NCI-H526 treated with DMSO at 0.1 percent for 48 hours (cell line): ENCODE measurements at regions not wholly inside any gene's neighbourhood (a gene's known extent, or its start where the extent isn't known, plus 50 kb on each side); places are given as distances from the start of the nearest gene placed in this dataset.

Source experiments
- DNase-seq: peaks from one replicate; lab custom pipeline; 2025; lab: John Stamatoyannopoulos, UW

DNA sequence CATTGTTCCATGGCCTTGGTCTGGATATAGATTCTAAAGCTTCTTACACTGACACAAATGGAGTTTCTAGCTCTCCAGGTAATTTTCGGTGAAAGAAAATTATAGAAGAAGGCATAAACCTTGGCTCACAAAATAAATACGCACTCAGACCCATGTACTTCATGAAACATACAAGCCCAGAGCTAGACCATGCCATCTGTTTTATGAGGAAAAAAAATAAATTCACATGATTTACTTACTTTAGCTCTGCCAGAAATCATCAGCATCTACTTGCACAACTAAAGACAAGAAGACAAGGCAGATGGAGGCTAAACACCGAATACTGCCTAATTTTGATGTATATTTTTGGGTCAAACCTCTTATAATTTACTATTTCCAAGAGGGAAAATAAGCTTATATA, 197.4 kb upstream of the KLF14 start:
- DNase-seq: no peak

DNA sequence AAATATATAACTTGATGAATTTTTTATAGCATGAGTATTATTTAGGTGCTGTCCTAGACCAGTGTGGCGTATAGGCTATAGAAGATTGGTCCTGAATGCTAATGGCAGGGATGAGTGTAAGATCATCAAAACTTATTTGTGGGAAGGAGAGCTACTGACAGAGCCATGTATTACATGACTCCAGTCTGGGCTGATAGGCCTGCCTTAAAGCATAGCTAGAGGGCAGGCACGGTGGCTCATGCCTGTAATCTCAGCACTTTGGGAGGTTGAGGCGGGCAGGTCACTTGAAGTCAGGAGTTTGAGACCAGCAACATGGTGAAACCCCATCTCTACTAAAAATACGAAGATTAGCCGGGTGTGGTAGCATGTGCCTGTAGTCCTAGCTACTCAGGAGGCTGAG, 198.1 kb upstream of the KLF14 start:
- DNase-seq: no peak

DNA sequence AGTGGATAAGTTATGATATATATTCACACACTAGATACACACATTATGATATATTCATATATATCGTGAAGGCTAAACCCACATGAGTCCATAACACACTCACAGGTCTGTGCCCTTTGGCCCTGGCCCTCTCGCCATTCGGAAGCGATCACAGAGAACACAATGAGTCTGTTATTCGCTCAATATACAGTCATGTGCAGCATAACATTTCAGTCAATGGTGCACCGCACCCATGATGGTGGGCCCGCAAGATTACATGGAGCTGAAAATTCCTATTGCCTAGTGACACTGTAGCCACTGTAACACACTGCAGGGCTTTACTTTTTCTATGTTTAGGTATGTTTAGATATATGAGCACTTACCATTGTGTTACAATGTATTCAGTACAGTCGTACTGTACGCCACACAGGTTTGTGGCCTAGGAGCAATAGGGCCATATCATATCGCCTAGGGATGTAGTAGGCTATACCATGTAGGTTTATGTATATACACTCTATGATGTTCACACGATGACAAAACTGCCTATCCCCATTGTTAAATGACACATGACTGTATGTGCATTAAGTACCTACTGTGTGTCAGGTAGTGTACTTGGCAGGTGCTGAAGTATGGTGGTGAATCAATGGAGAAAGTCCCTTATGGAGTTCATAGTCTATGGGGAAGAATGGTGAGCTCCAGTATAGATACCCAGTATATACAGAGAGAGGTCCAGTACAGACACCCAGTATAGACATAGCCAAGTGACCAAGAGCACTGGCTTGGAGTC, 198.8 kb upstream of the KLF14 start:
- DNase-seq: no peak

DNA sequence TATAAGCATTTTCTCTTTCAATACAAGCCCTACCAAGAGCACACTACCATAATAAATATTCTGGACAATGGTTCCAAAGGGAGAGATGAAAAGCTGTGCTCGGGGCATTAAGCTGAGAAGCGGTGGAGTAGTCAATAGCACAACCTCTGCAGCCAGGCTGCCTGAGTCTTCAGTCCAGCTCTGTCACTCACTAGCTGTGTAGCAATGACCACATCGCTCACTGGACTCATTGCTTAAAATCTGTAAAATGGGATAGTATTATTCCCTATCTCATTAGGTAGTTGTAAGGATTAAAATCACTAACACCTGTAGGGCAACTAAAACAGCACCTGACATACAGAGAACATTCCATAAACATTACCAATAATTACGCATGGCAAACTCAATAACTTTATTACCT, 199.9 kb upstream of the KLF14 start:
- DNase-seq: no peak

DNA sequence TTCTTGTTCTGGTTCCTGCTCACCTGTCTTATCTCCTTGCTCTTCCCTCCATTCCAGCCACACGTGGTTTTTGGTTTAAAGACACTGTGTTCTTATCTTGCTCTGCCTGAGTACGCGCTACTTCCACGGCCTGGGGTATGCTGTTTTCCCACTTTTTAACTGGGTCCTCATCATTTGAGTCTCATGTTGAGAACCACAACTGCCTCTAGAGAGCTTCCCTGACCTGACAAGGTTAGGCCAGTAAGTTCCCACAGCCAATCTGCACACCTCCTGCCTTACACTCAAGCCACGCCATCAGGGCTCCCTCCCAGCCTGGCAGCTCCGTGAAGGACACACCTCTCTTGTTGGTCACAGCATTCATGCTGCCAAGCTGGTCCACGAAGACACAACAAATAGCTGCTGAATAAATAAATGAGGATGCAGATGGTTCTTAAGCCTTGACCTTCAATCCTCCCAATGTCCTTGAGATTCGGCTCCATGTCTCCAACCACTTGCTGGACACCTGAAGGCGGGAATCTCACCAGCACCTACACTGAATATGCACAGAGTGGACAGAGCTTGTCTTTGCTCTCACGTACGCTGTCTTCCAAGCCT, 201.7 kb upstream of the KLF14 start:
- DNase-seq: no peak

DNA sequence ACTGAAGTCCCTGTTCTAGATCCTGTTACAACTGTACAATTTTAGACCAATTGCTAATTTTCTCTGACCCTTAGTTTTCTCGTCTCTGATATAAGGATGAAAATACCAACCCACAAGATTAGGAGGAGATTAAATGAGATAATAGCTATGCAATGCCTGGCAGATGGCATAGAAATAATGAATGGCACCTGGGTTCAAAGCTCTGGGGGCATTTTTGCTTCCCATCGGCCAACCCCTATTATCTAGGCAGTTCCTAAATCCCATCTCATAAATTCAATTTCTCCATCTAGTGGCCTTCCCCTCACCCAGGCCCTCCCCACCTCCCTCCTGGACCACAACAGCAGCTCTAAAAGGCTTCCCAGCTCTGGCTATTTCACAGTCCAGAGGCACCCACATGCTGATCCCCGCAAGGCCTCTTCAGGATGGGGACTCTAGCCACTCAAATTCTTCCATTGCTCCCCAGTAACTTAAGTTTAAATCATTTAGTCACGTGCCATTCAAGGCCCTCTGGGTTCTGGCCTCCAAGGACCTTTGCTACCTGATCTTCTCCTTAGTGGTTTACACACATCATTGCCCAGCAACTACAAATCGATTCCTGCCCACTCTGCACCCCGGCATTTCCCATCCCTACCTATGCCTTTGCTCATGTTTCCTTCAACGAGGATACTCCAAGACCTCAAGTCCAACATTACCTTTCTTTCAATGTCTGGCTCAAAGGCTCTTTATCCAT, 202.4 kb upstream of the KLF14 start:
- DNase-seq: no peak

DNA sequence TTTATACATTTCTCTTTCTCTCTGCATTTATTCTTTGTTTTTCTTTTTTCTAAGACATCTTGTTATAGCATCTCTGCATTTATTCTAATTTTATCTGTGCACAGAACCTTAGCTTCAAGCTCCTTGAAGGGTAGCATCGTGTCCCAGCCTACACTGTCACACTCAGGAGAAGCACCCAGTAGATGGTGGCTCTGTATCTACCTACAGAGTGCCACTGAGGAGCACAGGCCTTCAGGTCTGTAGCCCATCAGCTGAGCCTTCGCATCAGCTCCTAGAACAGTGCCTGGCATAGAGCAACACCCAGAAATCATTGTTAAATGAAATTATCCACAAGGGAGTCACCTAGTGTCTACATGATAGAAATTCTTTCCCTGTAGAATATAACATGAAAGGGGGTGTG, 203.0 kb upstream of the KLF14 start:
- DNase-seq: no peak

DNA sequence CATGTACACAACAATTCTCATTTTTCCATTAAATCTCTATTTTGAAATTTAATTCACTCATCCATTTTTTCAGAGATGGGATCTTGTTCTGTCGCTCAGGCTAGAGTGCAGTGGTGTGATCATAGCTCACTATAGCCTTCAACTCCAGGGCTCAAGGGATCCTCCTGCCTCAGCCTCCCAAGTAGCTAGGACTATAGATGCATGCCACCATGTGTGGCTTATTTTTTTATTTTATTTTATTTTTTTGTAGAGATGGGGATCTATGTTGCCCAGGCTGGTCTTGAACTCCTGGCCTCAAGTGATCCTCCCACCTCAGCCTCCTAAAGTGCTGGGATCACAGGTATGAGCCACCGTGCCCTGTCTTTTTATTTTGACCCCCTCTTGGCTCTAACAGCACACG, 203.8 kb upstream of the KLF14 start:
- DNase-seq: no peak

DNA sequence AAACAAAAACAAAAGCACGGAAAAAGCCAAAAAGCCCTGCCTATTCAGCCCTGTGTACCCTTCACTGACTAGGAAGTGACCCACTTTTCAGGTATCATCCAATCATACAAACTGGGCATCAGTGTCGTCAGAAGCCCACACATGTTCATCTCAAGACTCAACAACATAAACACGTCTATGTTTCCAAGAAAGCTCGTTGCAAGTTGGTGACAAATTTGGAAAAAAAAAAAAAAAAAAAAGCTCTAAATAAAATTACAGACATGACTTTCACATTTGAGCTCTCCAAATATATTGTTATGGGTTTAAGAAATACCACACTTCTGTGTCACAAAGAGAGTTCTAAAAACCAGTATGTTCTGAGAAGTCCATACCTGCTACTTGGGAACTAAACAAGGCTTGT, 204.7 kb upstream of the KLF14 start:
- DNase-seq: no peak

DNA sequence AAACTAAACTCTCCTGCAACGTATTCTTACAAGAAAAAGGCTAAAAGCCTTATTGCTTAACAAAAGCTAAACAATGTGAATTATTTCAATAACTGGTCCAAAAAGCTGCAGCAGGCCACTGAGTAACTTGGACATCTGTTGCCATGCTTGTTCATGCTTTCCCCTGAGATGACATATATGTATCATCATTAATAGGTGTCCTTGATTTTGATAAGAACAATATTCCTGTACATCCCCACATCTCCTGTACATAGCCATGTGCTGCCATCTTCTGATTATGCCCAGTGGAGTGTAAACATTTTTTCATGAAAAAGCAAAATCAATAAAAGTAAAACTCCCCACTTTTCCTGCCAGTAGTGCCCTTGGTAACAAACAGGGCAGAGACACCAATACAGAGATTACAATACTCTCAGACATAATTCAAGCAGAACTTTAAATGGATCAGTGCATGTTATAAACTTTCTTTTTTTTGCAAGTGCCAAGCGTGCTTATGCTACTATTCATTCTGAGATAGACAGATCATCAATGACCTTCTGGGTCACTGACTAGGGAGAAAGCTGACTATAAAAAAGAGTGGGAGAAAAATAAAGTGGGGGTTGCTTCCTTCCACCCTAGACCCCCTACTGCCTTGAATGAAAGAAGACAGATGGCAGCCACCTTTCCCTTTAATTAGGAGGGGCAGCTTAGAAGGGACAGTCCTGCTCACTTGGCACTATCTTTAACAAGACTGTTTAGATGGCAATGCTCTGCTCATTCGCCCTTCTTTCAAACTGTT, 205.5 kb upstream of the KLF14 start:
- DNase-seq: no peak

DNA sequence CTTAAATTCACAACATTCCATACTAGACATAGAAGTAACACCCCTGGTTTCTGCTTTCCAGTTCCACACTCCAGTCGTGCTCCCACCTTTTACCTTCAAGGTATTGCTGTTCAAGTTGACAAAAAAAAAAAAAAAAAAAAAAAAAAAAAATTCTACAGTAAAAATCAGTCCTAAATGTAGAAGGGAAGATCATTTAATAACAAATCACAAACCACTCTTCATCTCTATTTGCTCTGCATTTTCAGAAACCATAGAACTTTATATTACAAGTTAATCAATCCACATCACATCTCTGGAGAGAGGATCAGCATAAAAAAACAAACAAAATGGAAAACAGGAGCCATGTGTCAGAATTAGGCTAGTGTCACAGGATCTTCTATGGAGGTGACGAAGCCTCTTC, 206.3 kb upstream of the KLF14 start:
- DNase-seq: no peak

DNA sequence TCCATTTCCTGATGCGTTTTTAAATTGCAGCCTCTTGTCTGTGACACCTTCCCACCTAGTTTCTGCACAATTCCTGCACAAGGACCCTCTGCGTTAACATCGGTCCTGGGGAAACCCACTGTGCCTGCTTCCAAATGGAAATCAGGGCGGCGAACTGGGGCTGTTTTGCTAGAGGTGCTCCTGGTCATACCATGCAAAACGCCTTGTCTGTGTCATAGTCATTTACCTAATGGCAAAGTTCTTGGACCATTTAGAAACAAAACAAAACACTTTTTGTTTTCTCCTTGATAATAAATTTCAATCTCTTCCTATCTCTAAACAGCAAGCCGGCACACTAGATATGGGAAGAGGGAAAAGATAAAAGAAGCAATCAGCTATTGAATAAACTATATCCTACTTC, 206.9 kb upstream of the KLF14 start:
- peak; percentile 62 for DNase-seq

DNA sequence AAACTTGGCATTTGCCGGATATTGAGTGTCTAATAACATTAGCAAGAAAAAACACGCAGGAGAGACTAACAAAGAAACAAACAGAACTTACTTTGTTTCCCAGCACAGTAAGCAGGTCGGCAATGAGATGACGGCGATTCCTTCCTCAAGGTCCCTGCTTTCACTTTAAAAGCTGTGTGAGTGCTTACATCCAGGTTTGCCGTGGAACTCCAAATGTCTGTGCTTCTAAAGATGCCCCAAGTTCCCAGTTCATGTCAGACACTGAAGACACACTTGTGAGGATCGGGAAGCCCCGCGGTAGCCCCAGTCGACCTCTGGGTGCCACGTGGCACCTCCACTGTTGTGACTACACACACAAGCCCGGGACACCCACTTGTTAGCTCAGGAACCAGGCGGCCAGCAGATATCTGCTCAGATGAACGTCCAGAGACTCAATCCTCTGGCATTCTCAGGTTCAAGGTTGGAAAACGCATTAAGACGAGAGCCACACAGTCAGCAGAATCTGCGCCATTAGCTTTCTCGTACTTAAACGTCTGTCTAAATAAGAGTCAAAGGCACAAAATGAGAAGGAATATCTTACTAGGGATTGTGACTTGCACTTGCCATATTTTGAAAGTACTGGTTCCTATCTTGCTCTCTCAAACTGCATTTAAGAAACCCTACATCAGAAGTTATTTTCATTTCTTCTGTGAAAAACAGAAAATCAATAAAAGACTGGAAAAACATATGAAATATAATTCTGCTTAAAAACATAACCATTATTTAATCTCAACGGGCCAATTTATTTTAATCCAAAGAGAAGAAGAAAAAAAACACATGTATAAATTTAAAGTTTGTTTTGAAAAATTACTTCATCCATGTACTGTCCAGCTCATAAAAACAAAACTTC, 207.6 kb upstream of the KLF14 start:
- DNase-seq: peak; percentile 76

DNA sequence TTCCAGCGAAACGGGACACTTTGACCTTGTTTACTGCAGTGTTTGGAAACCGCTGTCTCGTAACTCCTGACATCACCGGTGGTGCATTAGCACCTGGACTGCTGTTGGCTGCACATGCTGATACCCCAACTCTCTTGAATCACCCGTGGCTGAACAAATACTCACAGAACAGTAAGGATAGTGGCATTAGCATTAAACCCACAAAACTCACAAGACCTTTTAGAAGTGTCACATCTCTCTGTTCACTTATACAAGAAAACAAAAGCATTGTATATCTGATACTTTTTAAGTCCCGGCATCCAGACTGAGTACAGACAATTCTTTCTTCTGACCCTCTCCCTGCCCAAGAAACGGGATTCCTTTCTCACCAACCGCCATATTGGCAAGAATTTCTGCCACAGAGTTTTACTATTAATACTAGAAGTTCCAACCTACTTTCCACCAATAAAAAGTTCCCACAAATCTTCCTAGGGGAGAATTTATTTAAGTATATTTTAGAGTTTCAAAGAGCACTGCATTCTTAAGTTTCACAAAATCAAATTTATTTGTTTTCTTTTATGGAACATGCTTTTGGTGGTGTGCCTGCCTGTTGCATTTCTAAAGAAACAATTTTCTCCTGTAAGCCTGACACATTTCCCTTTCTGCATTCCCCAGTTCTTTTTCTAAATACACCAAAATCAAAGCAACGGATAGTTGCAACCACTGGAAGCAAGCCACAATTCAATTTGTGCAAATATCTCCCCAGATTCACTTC, 208.4 kb upstream of the KLF14 start:
- no peak for DNase-seq

DNA sequence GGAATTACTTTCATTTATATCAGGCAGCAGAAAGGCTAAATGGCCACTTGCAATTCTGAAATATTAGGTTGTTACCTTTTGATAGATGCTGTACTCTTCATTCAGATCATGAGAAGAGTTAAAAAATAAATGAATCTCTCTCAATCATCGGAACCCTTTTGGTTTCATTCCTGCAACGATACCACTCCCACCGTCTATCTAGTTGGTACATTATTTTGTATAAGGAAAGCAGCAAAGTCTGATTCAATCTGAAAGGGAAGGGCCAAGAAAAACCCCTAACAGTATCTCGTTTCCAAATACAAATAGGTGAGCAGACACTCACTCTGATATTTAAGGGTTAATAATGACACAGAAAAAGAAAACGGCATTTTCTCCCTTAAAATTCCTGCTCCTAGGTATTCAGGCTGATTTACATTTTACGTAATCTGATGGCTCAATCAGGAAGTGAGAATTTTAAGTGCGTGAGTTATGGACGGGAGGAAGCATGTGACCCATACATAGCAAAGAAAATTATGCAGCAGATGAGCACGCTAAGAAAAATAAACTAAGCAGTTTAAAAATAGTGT, 209.4 kb upstream of the KLF14 start:
- DNase-seq: no peak

DNA sequence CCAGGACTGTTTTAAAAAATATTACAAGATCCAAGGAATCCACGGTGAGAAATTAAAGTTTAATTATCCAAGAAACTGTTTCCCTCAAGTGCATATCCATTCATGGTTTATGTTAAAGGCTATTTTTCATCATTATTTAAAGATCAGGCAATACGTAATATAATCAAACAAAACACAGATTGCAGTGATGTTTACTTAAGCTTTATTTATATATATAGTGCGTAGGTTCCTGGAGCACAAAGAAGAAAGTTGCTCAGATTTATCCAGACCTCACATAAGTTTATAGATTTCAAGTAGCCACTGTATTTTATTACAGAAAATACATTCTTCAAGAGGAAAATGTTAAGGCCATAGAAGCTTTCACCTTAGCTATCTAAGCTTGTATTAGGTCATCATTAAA, 210.0 kb upstream of the KLF14 start:
- DNase-seq: no peak

DNA sequence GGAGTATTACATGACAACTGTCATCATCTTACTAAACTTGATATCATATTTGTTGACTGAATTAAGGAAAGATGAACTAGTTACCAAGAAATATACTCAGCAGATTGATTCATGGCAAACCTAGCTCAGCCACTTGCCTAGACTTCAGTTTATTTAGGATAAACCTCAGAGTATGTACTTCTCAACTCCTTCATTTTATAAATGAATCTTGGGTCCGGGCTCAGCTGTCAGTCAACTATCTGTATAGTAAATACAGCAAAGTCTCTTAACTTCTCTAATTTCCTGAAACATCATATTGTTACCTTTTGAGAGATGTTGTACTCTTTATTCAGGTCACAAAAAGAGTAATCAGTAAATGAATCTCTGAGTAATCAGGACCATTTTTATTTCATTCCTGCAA, 211.0 kb upstream of the KLF14 start:
- no peak for DNase-seq

DNA sequence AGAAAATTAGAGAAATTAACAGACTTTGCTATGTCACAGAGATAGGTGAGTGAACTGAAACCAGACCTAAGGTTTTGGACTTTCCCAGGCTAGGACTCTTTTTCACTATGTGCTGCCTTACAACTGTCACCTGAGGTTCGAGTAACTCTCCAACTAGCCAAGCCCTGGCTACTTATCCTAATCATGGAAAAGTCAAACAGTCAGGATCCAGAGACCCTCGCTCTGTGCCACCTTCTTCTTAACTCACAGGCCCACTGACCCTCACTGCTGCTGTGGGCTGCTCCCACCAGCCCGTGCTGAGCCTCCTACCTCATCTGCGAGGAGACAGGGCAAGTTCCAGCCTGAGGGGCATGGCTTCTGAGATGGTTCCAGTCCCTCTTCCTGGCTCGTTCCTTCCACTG, 211.4 kb upstream of the KLF14 start:
- DNase-seq: no peak

DNA sequence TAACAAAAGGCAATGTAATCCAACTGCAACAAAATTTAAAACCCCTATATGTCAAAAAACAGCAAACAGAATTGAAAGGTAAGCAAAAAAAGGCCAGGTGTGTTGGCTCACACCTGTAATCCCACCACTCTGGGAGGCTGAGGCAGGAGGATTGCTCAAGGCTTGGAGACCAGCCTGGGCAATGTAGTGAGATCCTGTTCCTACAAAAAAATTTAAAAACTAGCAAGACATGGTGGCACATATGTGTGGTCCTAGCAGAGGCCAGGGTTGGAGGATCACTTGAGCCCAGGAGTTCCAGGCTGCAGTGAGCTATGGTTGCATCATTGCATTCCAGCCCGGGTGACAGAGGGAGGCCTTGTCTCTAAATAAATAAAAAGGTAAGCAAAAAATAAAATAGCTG, 212.1 kb upstream of the KLF14 start:
- DNase-seq: no peak

DNA sequence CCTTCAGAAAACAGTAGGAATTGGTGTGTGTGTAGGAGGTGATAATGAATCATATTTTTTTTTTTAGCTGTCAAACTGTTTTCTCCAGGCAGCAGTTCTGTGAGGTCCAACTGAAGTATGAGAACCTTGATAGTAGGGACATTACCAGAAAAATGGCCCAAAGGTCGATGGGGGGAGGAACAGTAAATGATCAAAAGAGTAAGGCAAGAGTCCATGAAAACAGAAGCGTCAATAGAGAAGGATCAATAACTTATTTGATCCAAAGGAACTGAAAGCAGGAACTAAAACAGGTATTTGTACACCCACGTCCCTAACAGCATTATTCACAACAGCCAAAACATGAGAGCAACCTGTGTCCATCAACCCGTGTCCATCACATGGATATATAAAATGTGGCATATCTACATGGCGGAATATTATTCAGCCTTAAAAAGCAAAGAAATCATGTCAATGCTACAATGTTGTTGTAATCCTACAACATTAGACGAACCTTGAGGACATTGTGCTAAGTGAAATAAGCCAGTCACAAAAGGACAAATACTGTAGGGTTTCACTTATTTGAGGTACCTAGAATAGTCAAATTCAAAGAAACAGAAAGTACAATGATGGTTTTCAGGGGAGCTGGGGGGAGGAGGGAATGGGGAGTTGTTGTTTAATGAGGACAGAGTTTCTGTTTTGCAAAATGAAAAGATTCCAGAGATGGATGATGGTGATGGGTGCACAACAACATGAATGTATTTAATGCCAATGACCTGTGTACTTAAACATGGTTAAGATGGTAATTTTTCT, 214.0 kb upstream of the KLF14 start:
- no peak for DNase-seq
